Astrocyte (in vitro differentiated cells and primary cell): ENCODE measurements at regions not wholly inside any gene's neighbourhood (a gene's known extent, or its start where the extent isn't known, plus 50 kb on each side); places are given as distances from the start of the nearest gene placed in this dataset.

ENCODE experiments used
- CTCF ChIP-seq: IDR thresholded peaks from 2 replicates; pipeline ENCODE4 v1.5.1; 2011; ENCODE audit warnings: low read depth, mild to moderate bottlenecking, inconsistent platforms, low read length, moderate library complexity; ENCODE audit not compliant: insufficient read depth
- EZH2 ChIP-seq: IDR thresholded peaks from 2 replicates; pipeline ENCODE4 v1.6.1; 2012; ENCODE audit warnings: mild to moderate bottlenecking, low read length, inconsistent platforms; ENCODE audit not compliant: insufficient read depth

GRCh38 chr22:49715450-49715849 is 112.2 kb downstream of the BRD1 start:
- TF ChIP-seq CTCF (no peak), EZH2 (no peak)
